GM18861 (cell line): ENCODE measurements at regions not wholly inside any gene's neighbourhood (a gene's known extent, or its start where the extent isn't known, plus 50 kb on each side); places are given as distances from the start of the nearest gene placed in this dataset.

Experiments
- ATAC-seq: cut with Tn5 transposase; IDR thresholded peaks from one replicate; pipeline ENCODE4 v1.9.1; 2021; ENCODE audit not compliant: unreplicated experiment

DNA sequence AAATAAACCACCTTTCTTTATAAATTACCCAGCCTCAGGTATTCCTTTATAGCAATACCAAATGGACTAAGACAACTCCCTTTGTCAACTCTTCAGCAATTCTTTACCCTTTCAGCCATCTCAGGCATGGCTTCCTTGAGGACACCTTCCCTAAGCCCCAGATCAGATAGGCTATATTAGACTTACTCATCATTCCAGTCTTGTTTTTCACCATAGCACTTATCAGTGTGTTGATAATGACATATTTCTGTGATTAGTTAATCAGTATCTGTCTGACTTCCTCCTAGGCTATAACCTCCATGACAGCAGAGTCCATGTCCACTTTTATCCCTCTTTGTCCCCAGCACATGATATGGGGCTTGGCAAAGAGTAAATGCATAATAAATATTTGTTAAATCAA lies 238.1 kb downstream of the ACTL7B start:
- no peak for ATAC-seq

DNA sequence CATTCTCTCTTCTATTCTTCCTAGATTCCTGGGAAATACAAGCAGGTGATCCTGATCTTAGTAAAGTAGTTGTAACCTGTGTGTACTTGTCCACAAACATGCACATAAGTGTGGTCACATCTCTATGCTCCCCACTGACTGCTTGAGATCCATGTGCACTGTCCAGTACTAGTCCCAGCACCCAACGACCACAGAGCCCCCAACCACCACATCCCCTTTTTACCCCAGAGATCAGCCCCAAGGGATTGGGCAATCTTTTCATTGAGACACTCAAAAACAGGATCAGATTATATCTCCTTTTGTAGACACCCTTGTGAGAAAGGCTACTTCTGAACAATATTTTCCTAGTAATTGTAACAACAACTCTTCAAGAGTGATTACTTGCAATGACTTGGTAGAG lies 240.6 kb downstream of the ACTL7B start:
- no peak for ATAC-seq

DNA sequence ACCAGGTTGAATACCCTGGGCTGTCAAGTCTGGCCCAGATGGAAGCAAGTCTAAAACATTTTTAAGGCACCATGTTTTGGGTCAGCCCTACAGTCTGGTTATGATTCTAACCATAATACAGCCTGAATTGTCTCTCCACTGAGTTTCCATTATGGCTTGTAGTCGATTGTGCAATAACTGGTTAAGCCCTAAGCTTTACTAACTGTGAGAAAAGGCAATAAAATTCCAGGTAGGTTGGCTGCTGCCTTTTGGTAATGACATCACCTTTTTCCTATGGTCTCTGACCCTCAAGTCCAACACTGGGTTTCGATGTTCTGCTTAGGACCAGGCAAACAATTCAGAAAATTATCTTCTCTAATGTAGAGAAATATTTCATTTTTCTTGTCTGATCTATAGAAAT lies 243.3 kb downstream of the ACTL7B start:
- ATAC-seq = no peak

DNA sequence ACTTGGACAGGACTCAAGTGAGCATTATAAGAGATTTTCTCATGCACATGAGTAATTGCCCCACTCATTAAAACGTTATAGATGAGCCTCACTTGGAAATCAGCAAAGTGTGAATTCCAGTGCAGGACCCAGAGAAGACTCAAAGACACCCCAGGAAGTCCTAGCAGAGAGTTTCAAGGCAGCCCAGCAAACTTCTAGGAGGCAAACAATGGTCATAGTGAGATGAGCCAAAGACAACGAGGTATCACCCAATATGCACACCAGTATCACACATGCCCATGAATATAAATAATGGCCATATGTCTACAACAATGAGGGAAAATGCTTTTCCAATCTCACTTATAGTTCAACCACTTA lies 245.9 kb downstream of the ACTL7B start:
- ATAC-seq = no peak

DNA sequence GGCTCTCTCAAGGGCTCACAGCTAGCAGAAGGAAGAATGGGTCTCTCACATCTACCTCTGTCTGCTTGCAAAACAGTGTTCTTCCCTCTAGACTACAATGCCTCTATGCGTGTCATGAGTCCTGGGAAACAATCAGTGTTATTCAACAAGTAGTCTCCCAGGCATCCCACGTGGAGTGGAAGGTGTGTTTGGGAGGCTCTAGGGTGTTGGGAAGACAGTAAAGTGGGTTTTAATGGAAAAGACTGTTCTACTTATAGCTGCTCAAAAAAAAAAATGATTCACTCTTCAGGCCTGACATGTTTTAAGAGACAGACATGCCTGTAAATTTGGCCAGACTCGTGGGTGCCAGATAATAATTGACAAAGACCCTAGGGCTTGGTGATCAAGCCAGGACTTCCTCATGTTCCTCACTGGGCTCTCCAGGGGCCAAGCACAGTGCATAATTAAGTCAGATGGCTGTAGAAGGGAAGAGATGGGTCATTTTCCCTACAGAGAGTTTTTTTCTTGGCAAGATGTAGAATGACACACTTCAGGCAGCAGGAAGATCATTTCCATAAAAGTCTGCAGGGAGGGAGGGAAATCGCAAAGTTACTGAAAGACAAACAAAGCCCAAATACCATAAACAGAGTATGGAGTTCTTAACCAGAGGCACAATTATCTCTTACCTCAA lies 246.4 kb downstream of the ACTL7B start:
- no peak for ATAC-seq

DNA sequence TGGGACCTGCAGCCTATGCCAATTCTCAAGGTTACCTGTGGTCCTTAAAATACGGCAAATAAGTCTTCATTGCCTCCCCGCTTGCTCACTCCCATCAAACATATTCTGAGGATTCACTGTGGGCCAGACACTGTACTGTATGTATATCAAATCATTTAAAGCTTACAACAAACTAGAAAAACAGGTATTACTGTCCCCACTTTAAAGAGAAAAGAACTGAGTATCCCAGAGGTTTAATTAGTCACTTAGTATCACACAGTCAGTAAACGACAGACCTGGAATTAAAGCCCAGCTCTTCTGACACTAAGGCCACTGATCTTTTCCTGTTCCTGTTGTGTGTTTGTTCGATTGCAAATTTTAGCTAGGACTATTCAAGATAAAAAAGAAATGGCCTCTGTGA lies 248.2 kb downstream of the ACTL7B start:
- ATAC-seq = no peak

DNA sequence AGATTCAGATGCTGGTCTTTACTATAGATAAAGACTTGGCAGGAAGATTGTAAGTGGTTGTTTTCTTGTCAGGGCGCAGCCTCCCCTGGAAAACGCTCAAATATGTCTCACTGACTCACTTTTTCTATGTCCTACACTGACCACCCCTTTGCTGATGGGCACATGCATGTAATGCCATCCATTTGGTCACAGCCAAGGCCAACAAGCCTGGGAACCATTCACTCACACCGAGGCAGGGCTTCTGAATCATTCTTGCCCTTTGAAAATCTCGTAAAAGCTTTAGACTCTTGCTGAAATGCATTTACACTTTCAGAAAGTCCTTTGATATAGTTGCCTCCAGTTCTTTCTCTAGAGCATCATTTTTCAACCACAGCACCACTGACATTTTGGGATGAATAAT lies 249.4 kb downstream of the ACTL7B start:
- ATAC-seq = no peak

DNA sequence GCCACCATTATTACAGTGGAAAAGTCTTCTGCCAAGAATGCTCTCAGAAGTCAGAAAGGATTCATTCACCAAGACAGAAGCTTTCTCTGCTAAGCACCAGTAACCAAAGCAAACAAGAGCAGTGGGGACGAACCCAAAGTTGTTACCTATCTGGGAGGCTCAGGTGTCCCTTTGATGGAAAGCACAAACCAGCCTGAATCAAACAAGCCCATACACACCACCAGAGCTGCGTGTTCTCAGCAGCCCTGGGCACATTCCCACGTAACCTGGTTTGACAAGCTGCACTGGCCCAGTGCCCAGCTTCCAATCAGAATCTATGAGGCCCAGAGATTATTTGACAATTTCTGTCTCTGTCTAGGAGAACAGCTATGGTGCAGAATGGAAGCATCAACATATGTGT lies 252.6 kb downstream of the ACTL7B start:
- ATAC-seq = no peak

DNA sequence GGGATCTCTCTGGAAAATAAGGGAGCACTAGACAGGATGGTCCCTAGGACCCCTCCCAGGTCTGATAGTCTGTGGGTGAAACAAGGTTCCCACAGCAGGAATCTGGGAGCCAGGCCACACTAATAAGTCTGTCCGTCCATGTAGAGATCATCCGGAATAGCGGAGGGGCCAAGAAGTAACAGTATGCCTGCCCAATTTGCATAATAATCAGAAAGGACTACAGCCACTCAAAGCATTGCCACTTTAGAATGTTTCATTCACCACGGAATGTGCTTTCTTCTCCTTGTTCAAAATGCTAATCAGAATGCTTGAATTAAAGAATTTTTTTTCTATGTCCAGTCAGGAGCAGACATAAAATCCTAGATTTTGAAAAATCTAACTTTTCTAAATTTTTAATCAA lies 254.9 kb downstream of the ACTL7B start:
- ATAC-seq = no peak

DNA sequence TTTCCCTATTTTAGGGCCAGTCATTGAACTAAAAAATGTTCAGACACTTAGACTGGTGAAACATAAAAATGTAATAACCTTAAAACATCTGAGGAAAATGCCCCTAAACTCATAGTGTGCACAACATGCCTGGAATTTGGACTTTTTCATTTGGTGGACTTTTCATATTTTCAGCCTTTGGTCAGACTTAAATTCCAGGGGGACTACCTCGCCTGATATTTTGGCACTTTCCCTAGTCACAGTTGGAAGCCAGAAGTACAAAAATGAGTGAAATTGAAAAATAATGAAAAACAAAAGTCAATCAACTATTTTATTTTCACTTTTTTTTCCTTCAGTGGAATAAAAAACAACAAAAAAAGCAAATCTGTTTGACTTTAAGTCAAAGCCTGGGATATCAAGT lies 256.2 kb downstream of the ACTL7B start:
- ATAC-seq = no peak

DNA sequence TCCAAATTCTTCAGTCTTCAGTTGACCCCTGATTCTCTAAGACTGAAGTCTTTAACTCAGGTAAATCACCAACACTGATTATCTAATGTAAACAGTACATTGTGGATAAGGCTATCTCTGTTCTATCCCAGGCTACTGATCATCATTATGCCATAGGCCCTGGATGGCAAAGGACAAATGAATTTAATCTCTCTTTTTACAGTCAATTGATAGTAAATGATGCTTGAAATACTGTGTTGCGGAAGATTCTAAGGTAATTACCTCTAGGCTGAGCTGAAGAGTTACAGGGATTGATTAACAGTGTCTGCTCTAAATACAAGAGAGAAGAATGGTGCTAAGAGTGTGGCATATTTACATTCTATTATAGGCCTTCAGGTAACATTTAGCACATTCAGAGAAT lies 264.7 kb downstream of the ACTL7B start:
- ATAC-seq = no peak

DNA sequence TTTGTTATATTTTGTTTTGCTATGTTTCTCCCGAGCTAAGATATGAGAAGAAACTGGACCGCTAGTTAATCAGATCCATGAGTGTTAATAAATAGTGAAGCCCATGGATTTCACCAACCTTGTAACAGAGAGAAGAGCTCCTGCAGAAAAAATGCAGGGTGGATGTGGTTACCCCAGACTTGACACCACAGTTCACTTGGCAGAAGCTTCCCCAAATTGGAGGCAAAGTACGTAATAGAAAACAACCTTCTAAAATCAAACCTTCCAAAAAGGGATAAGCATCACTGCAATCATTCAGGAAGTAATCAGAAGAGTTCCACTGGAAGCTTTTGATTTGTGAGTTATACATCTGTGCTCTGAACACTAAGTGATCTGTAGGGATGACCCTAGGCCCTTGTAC lies 267.5 kb downstream of the ACTL7B start:
- ATAC-seq = no peak

DNA sequence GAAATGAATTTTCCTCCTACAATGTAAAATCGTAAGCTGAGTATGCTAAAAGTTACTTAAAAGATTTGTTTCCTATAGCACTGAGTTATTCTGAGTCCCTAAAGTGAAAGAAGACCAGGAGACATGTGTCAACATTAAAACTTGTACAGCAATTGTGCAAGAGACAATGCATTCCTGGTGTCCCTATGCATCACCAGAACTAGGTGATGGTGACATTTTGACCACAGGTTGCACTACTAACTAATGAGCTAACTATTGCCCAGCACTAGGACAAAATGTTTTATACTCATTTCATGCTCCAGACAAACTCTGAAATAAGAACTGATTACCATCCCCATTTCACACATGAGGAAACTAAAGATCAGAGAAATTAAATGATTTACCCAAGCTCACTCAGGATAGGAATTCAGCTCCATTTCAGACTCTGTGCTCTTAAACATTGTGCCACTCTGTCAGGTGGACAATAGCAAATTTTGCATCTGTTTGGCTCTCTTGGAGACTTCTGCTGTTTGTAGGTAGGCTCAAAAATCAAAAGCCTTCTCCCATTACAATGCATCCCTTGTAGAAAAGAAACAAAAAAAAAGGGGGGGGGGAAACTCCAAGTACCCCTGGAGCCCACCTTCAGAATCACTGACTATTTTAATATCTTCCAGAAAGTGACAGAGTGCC lies 269.2 kb downstream of the ACTL7B start:
- ATAC-seq = no peak

DNA sequence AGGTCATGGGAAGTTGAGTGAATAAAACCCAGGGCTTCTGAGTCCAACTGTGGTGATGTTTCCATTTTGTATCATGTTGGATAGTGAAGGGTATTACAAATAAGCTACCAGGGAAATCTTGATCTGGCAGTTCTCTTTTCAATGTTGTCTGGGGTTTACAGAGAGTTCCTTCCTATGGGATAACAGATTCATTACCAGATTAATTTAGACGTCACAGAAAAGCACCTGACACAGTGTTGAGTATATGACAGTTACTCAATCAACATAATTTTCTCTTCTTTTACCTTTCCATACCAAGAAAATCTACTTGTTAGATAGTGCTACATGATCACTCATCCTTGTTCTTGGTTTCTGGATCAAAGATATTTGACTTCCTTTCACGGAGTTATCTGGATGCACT lies 270.9 kb downstream of the ACTL7B start:
- ATAC-seq = no peak

DNA sequence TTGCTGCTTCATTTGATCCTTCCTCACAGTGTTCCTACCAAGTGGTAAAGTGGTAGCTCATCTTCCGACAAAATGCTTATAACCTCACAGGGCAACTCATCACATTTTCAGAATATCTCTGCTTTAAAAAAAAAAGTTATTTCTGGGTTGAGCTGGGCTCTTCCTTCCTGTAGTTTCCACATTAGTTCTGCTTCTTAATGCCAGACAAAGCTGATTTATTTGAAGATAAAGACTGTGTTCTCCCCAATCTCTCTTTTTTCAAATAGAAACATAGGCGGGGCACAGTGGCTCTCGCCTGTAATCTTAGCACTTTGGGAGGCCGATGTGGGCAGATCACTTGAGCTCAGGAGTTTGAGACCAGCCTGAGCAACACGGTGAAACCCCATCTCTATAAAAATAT lies 273.1 kb downstream of the ACTL7B start:
- no peak for ATAC-seq

DNA sequence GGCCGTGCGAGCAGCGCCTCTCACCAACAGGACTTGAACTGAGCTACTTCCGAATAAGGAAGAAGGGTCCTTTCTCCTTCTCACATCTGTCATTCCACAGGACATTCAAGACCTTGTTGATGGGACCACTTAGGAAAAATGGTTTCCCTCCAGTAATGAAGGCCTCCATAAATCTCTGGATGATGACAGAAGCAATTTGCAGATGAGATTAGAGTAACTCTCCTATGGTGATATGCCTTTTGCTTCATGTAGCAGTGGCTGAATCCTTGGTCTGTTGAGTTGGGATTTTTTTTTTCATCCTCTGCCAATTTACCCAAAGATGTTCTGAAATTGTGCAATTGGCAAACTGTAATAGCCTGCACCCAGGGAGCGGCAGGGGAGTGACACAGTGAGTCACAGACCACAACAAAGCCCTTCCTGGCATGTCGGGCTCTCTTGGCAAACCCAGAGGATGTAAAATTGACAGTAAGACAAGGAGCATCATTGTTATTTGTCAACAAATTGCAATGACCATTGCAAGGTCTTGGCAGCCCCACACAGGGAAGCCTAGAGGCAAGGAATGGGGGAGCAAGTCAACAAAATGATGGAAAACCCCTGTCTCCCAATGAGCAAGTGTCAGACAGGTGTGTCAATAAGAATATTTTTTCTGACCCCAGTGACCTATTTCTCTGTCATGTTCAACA lies 275.9 kb downstream of the ACTL7B start:
- ATAC-seq = no peak

DNA sequence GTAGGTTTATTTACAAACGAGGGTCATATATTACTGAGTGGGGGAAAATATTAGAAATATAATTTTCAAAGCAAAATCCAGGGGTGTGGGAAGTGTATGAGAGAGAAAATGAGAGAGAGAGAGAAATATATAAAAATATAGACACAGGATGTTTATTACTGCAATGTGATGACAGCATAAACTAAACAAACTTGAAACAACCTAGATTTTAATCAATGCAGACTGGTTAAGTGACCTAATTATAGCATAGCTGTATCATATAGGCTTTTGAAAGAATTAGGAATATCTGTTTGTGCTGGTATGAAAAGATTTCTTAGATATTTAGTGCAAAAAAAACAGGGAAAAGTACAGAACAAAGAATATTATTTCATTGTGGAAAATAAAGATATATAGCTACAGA lies 280.5 kb downstream of the ACTL7B start:
- ATAC-seq = no peak

DNA sequence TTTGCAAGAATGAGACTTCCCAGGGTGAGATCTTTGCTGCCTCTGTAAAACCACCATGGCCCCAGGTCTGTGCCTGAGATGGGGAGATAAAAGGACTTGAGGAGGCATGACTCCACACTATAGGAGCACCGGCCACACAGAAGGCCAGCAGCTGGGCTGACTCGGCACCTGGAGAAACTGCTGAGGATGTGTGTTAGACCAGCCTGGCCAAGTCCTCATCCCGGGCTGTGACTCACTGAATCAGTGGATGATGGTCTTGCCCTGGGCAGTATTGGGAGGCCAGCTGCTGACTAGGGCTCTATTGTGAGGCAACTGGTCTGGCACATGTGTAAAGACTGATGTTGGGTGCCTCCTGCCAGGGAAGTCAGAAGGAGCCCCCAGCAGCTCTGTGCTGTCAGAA lies 286.2 kb downstream of the ACTL7B start:
- ATAC-seq = no peak

DNA sequence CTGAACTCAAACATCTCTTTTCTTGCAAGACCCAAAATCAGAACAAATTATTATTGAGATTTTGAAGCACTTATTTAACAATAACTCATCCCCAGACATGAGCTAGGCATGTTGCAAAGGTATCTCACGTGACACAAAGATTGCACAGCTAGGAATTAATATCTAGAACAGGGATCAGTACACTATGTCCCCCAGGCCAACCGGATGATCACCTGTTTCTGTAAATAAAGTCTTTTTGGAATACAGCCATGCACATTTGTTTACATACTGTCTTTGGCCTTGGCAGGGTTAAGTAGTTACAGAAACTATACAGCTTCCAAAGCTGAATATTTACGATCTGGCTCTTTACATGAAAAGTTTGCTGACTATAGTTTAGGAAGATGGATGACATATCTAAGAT lies 287.7 kb downstream of the ACTL7B start:
- no peak for ATAC-seq

DNA sequence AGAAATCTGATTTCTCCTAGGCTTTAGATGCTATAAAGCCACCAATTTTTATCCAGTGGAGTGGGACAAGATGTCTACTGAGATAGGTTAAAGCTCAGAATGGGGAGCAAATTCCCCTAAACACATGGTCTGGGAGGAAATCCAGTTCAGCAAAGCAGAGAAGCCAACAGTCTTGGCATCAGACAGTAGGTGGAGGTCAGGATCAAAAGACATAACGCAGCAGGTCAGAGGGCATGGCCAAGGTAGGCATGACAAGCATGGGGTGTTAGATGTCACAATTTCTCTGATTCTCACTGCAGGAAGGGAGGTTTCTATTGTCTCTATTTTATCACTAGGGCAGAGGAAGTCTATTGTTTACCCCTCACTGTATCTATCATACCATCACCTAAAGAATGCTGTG lies 288.2 kb downstream of the ACTL7B start:
- no peak for ATAC-seq

DNA sequence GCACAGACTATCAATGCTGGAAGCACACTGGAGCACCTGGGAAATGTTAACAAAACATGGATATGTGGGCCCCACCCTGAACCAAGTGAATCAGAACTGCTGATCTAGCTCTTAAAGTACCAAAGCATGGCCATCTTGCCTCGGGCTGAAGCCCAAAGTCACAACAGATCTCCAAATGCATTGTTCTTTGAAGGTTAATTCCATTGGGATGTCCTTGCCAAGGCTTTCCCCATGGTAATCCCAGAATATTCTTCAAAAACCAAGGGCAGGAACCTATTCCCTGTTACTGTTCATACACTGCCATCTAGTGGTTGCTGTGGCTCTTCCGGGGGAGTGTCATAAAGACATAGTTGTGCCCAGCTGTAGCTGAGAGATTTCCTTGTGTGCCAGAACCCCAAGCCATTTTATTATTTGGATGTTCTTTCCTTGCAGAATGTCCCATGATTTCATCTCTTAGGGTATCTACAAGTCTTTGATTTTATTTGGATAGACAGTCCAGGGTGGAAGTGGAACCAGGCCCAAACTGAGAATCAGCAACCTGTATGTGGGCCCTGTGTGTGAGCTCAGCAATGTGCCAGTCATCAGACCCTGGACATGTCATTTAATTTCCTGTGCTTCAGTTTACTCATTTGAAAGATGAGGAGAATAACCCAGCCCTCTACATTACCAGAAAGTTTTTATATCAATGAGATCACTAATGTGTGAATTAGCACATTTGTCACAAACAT lies 290.0 kb downstream of the ACTL7B start:
- ATAC-seq = peak; percentile 80

DNA sequence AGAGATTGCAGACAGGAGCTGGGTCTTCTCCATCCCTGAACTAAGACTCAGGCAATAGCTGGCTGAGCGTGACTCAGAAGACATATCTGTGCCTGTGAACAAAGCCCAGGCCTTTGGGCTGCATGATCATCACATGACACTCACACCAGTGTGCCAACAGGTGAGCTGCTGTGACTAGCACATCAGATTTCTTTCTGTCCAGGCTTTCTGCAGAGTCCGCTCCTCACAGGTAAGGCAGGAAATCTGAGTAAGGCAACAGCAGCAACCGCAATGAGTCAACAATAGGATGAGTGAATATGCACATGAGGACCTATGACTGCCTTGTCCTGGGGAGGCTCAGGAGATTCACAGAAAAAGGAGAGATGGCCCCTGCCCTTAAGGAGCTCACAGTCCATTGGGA lies 293.6 kb downstream of the ACTL7B start:
- no peak for ATAC-seq
